ENCODE measurements at regions not wholly inside any gene's neighbourhood (a gene's known extent, or its start where the extent isn't known, plus 50 kb on each side); places are given as distances from the start of the nearest gene placed in this dataset.
"Not testable (repeated sequence)": the region's sequence is repeated elsewhere in the genome, so short reads cannot be mapped to it uniquely, and the experiment has no call there.

DNA sequence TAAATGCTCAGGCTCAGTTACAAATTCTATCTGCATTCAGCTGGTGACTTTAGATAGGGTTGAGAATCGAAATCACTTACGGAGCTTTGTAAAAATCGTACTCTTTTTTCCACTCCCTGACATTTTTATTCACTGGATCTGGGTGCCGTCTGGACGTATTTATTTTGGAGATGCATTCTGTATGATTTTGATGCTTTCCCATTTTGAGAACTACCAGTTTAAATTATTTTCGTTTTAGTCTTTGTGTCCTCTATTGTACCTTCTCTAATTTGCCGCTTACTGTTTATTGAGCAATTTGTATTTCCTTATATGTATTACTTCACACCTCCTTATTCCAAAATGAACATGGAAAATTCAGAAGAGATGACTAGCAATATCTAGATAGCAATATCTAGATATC lies 96.2 kb downstream of the FASLG start:
- no peak for DNase-seq

DNA sequence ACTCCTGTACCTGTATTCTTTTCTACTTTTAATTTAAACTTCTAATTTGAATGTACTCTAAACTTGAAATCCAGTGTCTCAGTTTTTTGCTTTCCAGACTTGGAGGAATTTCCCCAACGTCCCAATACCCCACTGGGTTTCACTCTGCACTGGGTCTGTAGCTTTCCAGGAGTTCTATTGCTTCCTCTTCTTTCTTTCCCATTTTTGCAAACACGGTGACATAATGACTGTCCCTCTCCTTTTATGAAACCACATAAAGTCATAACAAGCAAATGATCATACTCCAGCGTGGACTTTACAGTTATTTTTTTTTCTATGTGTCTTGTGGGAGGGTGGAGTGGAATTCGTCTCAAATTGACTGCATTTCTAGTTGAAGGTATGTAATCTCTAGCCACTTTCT lies 97.1 kb downstream of the FASLG start:
- DNase-seq = no peak

DNA sequence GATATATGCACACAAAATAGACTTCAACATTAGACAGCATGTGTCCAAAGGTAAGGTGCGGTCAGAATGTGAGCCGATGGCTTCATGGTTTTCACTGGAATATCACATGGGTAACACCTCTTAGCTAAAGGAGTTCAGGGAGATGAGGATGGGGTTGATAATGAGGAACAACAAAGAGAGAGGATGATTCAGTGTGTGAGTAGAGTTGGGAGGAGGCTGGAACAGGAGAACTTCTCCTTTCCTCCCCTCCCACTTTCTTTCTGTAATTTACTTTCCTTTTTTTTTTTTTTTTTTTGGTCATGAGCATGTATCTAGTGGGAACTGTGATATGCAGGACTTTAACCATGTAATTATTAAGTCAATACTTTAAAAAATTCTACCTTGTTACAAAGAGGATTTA lies 99.4 kb downstream of the FASLG start:
- DNase-seq = no peak

DNA sequence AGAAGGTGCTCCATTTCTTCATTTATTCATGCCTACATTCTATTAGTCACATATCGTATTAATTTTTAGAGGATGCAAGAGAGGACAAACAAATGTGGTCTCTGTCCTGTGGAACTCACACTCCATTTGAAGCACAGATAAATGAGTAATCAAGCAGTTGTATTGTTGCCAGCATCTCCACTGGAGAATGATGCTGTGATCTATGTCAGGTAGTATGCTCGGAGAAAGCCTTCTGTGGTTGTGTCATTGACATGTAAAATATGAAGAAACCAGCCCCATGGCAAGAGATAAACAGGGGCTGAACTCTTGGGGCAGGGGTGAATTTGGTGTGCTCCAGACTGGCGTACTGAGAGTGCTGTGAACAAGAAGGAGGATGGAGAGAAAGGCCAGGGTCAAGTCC lies 101.2 kb downstream of the FASLG start:
- no peak for DNase-seq

DNA sequence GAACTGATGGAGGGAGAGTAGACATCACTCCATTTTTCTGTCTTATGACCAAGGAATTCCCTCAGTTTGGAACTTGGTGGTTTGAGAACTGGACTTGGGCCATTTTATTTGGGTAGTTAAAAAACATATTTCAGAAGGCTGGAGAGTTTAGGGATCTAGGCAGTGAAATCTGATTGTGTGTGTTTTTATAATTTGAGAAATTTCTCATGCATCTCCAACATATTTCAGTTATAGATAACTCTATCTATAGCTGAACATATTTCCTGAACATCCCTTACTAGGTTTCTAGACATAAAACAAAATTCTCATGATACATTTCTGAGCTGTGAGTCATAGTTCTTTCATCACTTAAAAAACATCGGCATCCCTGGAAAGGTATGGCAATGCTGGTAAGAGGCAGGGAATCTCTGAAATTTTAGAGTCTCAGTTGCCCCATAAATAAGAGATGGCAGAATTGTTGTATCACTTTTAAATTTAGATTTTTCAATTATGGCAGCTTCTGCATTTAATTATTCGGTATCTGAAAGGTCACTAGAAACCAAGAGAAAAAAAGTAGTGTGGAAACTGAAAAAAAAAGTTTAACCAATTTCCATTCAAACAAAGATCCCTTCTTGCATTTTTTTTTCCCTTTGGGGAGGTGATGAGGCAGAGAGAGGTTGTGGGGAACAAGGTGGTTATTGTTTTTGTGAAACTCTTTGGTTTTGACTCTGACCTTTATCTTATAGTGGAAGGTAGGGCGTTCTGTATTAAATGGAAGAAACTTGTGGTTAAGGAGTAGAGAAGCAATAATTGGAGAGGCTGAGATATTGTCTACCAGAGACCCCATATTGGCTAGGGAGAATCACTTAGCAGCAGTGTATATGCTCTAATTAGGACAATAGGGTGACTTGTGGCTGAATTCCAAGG lies 102.9 kb downstream of the FASLG start:
- no peak for DNase-seq

DNA sequence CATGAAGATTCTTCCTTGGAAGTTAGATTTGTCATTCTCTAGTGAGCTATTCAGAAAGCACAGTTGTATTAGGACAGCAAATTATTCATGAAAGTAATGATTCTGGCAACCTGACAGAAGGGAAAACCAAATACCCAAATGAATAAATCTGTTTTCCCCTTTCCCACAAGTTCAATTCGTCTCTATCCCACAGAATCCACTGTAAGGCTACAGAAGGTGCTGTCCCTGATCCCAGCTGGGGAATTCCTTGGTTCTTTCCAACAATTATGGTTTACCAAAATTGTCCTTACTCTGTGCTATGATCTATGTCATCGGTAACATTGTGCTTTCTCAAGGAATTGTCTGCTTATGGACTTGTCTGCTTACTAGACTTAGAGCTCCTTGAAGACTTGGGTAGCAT lies 104.2 kb downstream of the FASLG start:
- no peak for DNase-seq

DNA sequence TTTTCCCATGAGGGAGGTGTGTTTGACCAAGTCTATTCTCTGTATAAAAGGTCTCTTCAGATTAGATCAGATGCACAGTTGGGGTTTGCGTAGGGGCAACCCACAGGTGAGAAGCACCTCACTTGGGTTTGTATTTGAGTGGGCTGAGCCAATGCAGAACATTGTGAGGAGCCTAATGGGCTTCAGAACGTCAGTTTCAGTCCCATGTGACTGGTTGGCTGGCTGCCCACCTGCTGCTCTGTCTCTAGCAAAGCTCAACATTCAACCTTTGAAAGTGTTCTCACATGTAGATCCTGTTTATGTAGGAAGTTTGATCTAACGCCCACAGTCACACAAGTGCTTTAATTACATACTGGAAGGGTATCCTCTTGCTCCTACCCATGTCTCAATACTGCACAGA lies 105.5 kb downstream of the FASLG start:
- peak; percentile 59 for DNase-seq

DNA sequence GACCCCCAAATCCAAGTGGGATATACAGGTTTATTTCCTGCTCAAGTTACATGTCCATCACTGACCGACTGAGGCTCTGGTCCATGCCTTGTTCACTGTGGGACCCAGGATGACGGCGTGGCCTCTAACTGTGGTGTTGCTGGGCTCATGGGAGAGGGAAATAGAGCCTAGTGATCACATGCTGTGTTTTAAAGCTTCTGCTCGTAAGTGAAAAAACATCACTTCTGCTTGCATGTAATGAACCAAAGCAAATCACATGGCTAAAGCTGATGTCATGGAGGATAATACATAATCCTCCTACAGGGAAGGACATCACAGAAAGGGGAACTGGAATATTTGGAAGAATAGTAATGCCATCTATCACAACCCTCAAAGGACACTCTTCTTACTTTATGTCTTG lies 107.6 kb downstream of the FASLG start:
- DNase-seq = no peak

DNA sequence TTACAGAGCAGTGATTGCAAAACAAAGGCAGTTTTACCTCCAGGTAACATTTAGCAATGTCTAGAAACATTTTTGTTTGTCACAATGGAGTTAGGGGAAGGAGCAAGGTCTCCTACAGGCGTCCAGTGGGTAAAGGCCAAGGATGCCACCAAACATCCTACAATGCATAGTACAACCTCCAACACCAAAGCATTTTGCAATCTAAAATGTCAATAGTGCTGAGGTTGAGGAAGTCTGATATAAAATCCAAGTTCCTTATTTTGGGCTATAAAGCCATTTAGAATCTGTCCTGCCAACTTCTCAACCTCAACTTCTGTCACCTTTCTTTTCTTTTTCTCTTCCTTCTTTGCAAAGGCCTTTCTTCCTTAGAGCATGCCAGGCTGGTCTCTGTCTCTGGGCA lies 111.2 kb downstream of the FASLG start:
- no peak for DNase-seq

DNA sequence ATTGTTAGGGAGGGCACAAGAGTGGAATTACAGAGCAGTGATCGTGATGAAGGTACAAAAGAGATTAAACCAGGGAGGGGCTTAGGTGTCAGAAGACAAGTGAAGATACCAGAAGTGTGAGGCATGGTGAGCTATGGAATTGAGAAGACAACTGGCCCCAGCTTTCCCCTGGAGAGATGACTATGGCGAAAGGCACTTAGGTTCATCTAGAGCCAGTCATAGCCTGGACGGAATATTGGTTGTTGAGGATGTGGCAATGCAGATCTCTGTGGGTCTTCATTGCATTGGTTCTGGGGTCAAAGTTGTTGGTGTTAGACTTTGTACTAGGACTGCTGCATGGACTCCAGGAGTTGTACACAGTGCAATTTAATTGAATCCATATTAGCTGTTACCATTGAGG lies 115.7 kb downstream of the FASLG start:
- DNase-seq = no peak

DNA sequence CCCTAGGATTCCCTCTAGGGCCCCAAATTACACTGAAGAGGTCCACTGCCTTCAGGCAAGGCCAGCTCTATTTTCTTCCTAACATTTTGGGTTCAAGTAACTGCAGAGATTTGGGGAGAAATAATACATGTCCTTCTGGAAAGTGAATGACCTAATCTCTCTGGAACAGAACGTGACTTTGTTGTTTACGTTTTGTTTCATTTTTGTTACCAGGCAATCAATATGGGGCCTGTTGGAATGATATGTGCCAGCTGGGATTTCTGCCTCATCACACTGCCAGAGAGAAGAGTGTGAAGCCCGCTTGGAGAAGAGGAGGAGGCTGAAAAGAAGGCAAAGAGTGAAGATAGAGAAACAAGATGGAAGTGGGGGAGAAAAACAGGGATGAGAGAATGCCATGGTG lies 116.7 kb downstream of the FASLG start:
- DNase-seq = no peak

DNA sequence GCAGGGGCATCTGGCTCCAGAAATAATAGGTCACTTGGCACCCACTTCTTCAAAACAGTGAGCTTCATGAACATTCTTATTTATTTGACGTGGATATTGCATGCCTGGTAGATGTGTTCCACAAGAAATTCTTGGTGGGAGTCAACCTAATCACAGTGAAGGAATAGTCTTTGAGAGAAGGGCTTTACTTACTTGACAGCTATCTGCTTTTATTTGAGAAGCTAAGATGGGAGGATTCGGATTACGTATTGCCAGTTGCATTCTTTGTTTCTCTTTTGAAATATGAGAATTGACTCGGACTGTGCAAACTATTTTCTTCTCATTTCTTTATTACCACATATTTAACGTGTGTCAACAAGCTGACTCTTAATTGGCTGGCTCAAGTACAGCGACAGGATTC lies 117.2 kb downstream of the FASLG start:
- DNase-seq = no peak

DNA sequence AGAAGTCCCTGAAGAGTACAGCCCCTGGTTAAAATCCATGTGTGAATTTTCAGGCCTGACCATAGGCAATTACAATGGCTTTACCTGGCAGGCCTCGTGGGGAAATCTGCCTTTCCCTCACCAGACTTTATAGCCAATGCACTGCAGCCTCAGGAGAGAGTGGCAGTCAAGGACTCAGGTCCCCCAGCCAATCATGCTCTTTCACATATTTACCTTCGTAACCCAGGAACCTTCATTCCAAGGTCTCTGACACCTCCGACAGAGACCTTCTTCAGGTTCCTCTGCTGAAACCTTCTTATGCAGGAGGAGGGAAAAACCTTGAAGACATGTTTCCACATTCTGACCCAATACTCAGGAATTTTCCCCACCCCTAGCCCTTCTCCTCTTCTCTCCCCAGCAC lies 118.9 kb downstream of the FASLG start:
- DNase-seq = no peak

DNA sequence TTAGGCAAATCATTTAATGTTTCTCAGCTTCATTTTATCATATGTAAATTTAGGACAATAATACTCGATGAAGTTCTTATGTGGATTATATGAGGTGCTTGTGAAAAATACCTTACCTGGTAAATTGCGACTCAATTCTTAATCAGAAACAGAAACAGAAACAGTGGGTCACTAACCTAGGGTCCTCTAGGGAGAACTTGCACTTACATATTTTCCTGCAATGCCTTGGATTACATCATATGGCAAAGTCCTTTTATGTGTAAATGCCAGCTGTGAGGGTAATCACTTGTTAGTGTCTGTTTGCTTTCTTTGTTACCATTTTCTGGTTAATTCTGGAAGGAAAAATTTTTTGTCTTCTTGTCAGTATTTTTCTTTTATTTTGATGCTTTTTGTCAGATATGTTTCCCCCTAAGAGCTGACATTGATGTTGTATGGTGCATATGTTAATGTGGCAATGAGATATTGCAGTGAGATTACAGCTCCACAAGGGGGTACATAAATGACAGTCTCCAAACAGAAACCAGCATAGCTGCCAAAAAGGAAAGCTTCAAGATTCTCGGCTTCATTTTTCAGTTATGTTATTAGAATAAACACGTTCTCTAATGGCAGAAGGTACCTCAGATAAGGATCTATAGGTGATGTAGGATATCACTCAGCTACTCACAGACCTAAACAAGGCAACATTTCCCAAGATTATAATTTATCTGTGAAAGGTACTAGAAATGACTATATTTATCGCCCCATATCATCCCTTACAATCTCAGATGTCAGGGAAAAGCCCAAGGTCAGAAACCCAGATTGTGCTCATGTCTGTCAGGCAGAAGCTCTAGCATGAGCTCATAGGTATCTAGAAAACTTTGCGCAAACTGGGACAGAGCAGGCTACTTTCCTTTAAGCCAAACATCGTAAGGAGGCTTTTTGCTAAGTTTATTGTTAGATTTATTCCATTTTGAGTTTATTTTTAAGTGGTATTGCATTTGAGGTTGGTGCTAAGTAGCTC lies 119.9 kb downstream of the FASLG start:
- peak; percentile 14 for DNase-seq

DNA sequence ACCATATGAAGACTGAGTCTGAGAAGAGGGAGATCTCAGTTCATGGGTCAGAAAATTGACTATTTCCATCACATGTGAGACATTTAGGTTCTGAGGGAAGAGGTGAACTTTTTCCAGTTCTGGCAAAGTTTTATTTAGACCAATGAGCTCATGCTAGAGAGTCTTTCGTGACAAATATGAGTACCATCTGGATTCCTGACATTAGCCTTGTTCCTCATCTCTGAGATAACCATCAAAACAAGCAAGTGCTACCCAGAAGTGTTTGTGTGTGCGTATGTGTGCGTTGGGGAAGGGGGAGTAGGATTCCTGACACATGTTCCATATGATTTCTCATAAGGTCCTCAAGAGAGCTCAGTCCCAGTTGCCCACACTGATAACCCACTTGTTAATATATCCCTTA lies 120.6 kb downstream of the FASLG start:
- no peak for DNase-seq

DNA sequence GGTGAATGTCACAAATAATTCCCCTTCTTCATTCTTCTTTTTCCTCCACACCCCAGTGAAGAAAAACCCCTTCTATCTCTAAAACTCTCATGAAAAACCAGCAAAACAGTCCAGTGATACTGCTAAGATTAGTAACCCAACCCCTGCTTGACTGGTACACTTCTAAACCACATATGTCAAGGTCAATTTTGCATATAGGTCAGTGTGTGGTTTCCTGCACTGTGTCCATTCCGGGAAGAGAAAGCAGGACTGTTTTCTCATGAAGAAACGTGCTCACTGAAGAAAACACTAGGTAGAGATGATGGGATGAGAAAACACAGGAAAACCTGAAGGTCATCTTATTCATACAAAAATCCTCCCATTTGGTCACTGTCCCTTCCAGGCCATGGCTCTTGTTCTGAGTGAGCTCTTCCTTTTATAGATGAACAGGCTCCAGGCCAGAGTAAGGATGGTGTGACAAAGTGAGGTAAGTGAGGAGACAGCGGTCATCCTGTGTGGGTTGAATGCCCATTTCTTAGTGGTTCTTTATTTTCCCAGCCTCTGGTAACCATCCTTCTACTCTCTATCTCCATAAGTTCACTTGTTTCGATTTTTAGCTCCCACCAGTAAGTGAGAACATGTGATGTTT lies 122.7 kb downstream of the FASLG start:
- no peak for DNase-seq

DNA sequence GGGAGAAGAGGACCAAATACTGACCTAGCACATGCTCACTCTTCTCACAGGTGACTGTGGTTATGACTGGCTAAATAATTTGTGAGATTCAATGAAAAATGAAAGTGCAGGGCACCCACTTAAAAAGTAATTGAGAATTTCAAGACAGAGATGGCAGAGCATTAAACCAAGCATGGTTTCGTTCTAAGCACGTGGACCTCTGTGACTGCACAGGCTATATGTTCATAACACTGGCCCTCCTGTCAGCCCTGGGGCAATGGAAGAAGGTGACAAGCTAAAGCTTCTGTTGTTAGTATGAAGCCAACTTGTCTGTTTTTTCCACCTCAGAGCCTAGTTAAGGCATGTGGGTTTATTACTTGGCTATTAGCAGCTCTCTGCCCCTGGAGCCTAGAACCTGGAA lies 130.9 kb downstream of the FASLG start:
- no peak for DNase-seq

DNA sequence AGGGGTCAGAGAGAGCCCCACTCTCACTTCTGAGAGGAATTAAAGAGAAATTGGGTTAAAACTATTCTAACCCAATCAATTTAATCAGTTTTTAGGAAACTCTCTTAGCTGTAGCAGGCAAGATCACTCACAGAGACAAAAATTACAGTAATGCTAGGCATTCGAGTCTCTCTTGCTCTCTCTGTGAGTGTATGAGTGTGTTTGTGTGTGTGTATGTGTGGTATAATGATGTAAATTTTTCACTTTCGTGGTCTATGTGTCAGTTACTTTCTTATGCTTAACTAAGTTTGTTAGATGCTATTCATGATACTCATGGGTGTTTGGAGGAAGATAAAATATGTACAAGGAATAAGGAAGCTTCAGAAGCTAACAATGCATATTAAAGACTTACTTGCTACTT lies 131.3 kb downstream of the FASLG start:
- DNase-seq = no peak

DNA sequence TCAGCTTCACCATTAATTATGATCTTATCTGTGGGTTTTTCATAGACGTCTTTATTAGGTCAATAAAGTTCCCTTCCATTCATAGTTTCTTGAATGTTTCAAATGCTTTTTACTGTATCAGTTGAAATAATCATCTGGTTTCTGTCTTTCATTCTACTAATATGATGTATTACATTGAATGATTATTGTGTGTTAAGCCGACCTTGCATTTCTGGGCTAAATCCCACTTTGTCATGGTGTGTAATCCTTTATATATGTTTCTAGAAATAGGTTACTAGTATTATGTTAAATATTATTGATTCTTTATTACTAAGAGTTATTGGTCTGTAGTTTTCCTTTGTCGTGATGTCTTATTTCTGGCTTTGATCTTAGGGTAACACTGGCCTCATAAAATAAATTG lies 134.9 kb downstream of the FASLG start:
- no peak for DNase-seq

DNA sequence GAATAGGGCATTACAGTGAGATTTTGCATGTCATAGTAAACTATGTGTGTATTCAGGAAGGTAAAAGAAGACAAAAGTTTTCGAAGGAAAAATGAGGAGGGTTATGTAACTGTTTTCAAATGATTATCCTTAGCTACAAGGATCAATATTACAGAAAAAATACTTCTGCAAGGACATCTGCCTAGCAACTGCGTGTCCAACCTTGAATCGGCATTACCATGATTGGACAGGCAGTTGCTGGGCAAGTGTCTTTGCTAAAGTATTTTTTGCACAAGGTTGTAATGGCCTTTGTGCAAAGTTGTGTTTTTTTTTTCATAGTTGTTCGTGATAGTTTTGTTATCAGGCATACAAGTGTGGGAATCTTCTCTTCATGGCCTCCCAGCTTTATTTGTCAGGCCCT lies 136.8 kb downstream of the FASLG start:
- no peak for DNase-seq

DNA sequence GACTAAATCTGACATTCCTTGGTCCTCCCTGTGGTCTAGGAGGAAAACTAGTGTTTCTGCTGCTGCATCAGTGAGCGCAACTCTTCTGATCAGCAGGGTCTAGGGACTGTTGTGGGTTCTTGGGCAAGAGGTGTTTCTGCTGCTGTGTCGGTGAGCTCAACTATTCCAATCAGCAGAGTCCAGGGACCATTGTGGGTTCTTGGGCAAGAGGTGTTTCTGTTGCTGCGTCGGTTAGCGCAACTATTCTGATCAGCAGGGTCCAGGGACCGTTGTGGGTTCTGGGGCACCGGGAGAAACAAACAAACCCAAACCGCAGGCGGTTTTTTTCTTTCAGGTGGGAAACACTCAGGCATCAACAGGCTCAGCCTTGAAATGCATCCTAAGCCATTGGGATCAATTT lies 140.9 kb downstream of the FASLG start:
- not testable (repeated sequence) for DNase-seq

DNA sequence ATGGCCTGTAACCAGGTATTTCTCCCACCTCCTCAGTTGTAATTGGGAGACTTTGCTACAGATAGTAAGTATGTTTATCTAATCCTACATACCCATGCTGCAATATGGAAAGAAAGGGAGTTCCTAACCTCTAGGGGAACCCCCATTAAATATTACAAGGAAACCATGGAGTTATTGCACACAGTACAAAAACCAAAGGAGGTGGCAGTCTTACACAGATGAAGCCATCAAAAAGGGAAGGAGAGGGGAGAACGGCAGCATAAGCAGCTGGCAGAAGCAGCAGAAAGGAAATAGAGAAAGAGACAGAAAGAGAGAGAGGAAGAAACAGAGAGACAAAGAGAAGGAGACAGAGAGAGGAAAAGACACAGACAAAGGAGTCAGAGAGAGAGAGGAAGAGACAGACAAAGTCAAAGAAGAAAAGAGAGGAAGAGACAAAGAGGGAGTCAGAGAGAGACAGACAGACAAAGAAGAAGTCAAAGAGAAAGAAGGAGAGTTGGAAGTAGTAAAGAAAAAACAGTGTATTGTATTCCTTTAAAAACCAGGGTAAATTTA lies 142.9 kb downstream of the FASLG start:
- no peak for DNase-seq

DNA sequence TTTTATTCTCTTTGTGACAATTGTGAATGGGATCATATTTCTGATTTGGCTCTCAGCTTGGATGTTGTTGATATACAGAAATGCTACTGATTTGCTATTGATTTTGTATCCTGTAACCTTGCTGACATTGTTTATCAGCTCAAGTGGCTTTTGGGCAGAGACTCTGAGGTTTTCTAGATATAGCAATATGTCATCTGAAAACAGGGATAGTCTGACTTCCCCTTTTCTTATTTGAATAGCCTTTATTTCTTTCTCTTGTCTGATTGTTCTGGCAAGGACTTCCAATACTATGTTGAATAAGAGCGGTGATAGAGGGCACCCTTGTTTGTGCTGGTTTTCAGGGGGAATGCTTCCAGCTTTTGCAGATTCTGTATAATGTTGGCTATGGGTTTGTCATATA lies 150.8 kb downstream of the FASLG start:
- DNase-seq = no peak
